Astrocyte of the hippocampus (primary cell): ENCODE measurements at regions not wholly inside any gene's neighbourhood (a gene's known extent, or its start where the extent isn't known, plus 50 kb on each side); places are given as distances from the start of the nearest gene placed in this dataset.
A peak's percentile ranks its signal among the peaks of the same experiment; 100 is the strongest.

Source experiments
- DNase-seq: peaks from one replicate; pipeline ENCODE4 v3.0.0; 2011; ENCODE audit warnings: low read depth, low spot score

DNA sequence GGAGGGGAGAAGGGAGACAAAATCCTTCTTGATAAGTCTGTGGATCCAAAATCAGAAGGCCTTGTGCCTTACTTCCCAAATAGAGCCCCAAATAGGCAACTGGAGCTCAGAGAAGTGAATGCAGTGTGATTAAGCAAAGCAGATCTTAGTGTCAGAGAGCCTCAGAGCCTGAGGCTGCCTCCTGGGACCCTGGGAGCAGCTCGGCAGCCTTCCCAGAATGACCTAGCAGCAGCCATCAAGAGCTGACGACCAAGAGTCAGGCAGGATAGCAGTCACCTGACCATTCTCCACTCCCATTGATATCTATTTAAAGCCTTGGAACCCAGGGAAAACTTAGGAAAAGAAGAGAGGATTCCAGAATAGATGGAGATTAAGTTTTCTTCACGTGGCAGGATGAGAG lies 78.0 kb upstream of the SMYD2 start:
- no peak for DNase-seq

- no peak for DNase-seq
Observed at GRCh38 chr1:214205053-214205452, 75.9 kb upstream of the SMYD2 start.

- no peak for DNase-seq
Observed at GRCh38 chr1:214208460-214208859, 72.5 kb upstream of the SMYD2 start.

DNA sequence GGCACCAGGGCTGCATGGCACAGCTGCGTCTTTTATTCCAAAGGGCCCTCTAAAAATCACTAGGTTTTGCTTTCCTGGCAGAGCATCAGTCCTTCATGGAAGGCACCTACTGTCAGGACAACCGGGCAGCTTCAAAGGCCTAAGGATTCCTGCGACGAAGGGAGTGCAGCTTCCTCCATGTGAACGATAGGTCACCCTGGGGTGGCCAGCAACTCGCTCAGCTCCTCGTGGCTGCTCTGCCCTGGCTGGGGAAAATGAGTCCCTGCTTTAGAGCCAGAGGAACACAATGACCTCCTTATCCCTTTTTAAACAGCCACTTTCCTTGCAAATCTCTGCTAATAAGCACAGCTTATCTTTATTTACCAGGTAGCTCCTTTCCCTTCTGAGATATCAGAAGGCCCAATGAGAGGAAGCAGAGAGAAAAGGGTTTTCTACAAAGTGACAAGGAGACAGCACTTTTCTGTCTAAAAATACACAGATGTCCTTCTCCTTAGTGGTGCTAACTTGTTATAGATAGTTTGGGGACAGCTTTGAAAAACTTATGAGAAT lies 71.6 kb upstream of the SMYD2 start:
- DNase-seq, result no peak

DNA sequence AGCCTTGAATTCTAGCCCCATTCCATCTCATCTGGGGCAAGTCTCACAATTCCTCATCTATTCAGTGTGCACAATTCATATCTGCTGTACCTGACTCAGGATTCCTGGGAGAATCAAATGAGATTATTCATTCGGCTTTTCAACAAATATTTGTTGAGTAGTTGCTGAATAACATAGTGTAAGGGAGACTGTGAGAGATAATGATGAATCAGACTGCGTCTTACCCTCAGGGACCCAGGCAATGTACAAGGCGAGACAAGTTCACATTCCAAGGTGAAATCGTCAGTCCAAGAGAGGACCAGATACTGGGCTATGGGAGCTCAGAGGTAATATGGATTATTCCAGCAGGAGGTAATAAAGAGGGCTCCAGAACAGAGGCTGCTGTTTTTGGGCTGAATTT lies 67.8 kb upstream of the SMYD2 start:
- peak; percentile 31 for DNase-seq

- no peak for DNase-seq
Observed at GRCh38 chr1:214214851-214215250, 66.1 kb upstream of the SMYD2 start.

- DNase-seq, result no peak
Observed at GRCh38 chr1:214215583-214215982, 65.4 kb upstream of the SMYD2 start.

DNA sequence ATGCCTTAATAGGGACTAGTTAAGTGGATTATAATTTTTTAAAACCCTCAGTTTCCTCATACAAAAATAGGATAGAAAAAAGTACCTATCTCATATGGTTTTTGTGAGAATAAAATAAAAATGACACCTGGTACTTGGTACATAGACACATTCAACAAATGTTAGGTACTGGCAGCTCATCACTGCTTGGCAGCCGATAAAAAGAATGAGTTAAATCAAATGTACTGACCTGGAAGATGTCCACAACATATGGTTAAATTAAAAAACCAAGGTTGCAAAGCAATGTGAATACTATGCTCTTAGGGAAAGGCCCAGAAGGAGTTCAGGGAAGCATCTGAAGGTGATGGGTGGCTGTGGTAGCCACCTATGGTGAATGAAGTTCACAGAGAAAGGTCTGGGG lies 64.9 kb upstream of the SMYD2 start:
- no peak for DNase-seq

- DNase-seq, result no peak
Observed at GRCh38 chr1:214216779-214217178, 64.2 kb upstream of the SMYD2 start.

DNA sequence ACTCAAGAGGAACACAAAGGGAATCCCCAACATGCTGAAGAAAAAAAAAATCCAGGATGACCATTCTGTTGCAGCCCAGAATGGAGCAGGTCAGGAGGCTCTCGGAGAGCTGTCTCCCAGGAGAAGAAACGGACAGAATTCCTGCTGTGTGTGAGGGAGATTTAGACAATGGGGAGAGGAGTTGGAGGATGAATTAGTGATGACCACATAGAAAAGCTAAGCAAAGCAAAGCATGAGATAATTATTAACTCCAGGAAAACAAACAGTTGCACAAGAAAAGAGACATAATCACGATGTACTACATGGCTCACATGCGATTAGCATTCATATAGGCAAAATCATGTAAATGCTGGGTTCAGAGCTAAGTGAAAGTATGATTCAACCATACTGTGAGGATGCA lies 61.1 kb upstream of the SMYD2 start:
- DNase-seq, result no peak

DNA sequence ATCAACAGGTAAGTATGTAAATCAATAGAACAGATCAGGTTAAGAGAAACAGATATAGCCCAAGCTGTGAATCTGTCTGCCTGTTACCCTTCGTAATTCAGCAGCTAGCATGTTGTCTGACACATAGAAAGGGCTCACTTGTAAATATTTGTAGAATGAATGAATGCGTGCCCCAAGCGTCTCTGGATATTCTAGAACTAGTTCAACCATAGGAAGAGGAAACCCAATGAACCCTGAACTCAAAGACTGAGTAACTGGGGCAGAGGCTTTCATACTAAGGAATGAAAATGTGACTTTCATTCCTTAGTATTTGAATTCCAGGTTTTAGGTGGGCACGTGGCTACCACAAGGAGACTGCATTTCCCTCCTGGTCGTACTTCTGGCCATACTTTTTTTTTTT lies 60.1 kb upstream of the SMYD2 start:
- no peak for DNase-seq

DNA sequence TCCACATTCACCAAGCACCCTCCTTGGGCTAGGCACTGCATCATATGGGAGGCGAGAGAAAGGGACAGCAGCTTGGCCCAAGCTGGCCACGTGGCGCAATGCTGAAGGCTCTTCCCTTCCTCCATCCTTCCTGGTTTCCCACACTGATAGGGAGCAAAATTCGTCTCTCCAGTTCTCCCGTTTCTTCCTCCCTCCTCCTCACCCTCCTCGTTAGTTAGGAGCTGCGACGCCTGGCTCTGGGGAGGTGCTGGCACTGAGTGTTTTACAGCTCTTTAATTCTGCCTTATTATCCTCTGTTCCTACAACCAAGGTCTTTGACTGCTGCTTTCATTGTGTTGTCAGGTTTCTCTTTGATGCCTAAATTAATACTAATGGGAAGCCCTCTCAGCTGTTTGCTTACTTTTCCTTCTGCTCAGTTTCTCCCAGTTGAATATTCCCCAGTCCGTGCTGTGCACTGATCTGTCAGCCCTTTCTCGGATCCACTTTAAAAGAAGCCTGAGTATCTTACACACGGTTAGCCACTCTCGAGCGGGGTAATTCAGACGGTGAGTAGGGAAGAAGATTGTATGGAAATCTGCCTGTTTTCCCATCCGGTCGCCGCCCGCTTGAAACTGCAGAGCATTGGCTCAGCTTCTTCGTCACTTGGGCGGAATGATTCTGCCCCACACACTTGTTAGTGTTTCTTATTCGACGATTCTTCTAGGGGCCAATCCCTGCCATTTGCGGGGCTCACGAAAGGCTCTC lies 56.2 kb upstream of the SMYD2 start:
- peak; percentile 48 for DNase-seq

GRCh38 chr1:214228976-214229375 lies 52.0 kb upstream of the SMYD2 start:
- DNase-seq, result no peak

DNA sequence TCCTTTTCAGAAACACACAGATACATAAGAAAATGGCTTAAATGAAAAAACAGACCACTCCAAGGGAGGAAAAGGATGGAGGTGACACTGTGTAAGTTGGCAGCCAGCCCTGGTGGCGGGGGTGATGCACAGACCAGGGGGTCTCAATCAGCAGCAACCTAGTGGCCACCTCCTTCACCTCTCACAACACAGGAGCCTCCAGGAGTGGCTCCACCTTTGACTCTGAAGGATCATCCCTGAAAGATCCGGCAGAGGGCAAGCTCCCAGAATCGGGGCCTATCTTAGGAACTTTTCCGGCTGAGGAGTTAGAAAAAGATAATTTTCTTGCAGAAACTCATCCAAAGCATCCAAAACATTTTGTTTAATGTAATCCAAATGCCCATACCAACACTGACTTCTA lies 51.2 kb upstream of the SMYD2 start:
- no peak for DNase-seq
